ENCODE measurements at regions not wholly inside any gene's neighbourhood (a gene's known extent, or its start where the extent isn't known, plus 50 kb on each side); places are given as distances from the start of the nearest gene placed in this dataset.

DNA sequence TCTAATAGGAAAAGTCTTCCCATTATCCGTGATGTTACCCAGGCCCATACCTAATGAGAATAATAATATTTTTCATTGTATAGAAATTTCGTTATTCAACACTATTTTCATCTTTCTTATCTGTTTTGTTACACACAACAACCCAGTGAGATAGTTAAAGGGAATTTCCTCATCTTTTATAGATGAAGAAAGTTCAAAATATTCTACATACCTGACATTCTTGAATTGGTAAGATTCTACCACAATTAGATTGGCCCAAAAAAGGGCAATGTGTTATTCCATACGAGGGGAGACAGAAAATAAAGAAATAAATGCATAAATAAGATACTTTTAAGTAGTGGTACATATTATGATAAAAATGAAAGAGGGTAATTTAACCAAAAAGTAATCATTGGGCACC is 405.5 kb upstream of the ADAMTS5 start:
- Histone ChIP-seq H3K36me3 (ENCODE audit: insufficient read depth, low read length) (no peaks in the 10 kb centered on the region), H3K9me3 (replicated peaks; ENCODE audit: low read length) (no peaks in the 10 kb centered on the region), H3K27me3 (ENCODE audit: control insufficient read depth, insufficient read depth, low read length) (no peaks in the 10 kb centered on the region), H3K4me3 (ENCODE audit: low read length) (no peak overlapping the region), H3K4me2 (ENCODE audit: low read length) (no peak overlapping the region), H3K4me1 (ENCODE audit: control insufficient read depth, insufficient read depth, low read length) (peaks cover 3% of the 10 kb centered on the region), H3K9ac (ENCODE audit: low read depth, low read length) (no peak overlapping the region)

GRCh38 chr21:27371975-27372331 is 405.1 kb upstream of the ADAMTS5 start:
- no peaks in the 10 kb centered on the region for H3K36me3 ChIP-seq (ENCODE audit: insufficient read depth, low read length)
- no peak overlapping the region for H3K4me3 ChIP-seq (ENCODE audit: low read length)
- H3K9me3 ChIP-seq (replicated peaks; ENCODE audit: low read length), result no peaks in the 10 kb centered on the region
- no peak overlapping the region for H3K4me2 ChIP-seq (ENCODE audit: low read length)
- H3K9ac ChIP-seq (ENCODE audit: low read depth, low read length), result no peak overlapping the region
- H3K4me1 ChIP-seq (ENCODE audit: control insufficient read depth, insufficient read depth, low read length), result peaks cover 3% of the 10 kb centered on the region
- H3K27me3 ChIP-seq (ENCODE audit: control insufficient read depth, insufficient read depth, low read length), result no peaks in the 10 kb centered on the region

DNA sequence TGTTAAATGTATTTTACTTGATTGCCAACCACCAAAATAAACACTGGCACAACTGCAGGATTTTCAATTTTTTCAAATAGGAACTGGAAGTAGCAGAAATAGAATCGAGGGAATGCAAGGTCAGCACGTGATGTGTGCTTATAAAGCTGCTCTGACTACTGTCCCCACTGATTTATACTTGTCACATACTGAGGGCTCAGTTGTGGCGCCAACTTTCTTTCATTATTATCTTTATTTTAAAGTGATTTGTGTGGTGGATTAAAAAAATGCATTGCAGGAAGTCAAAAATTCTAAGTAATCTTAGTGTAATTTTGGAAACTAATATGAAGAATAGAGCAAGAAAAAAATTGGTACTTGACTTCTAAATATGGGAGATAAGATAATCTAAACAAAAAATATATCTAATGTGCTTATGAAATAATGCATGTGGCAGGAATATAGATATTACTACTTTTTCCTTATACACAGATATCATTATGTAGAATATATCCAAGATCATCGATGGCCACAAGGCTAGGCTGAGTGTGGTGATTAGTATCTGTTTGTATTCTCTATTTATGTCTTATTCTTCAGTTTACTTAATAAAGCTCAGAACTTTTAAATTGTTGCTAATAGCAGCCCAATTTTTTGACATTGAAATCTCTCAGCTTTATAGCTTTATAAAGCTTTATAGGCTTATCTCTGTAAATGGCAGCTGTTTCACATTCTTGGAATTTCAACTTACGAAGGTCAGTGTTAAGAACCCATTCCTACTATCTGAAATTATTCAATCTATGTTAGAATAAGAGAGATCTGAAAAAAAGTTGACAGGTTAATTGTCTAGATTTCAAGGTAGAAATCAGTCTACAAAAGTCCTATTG is 404.5 kb upstream of the ADAMTS5 start:
- H3K36me3 ChIP-seq (ENCODE audit: insufficient read depth, low read length), result no peaks in the 10 kb centered on the region
- no peak overlapping the region for H3K4me2 ChIP-seq (ENCODE audit: low read length)
- no peak overlapping the region for H3K9ac ChIP-seq (ENCODE audit: low read depth, low read length)
- H3K9me3 ChIP-seq (replicated peaks; ENCODE audit: low read length), result no peaks in the 10 kb centered on the region
- H3K4me1 ChIP-seq (ENCODE audit: control insufficient read depth, insufficient read depth, low read length), result peaks cover 3% of the 10 kb centered on the region
- H3K27me3 ChIP-seq (ENCODE audit: control insufficient read depth, insufficient read depth, low read length), result no peaks in the 10 kb centered on the region
- H3K4me3 ChIP-seq (ENCODE audit: low read length), result no peak overlapping the region

DNA sequence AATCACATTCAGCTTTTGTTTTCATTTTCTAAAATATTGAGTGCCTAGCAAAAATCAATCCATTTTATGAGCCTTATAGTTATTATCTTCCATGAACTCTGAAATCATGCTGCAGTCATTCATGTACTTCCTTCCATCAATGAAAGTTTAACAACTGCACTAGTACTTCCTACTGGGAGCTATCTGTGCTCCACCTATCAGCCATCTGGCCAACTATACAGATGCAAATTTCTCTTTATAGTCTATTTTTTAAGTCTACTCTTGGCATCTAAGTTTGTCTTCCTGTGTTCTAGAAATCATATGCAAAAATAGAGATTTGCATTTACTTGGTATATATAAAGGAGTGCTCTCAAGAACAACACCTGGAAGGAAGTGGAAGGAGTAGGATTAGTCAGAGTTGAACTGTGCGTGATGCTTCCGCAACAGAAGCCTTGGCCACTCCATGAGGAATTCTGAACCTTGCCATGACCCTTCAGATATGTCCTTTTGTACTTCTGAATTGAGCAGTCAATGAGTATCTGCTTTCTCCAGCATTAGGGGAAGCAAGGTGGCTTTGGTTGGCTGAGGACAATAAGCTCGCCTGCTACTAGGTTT is 403.2 kb upstream of the ADAMTS5 start:
- H3K27me3 ChIP-seq (ENCODE audit: control insufficient read depth, insufficient read depth, low read length), result no peaks in the 10 kb centered on the region
- H3K9ac ChIP-seq (ENCODE audit: low read depth, low read length), result no peak overlapping the region

DNA sequence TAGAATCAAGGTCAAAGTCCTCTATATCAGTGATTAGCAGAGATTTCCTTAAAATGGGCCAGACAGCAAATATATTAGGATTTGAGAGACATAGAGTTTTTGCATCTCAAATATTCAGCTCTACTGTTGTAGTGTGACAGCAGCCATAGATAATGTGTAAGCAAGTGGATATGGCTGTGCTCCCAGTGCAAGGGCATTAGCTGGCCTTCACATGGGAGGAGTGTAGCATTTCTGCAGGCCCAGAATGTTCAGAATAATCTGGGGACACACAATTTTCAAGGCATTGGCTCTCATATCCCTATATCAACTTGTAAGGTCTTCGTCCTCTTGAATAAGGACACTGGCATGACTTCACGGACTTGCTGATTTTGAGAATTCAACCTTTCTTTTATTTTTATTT is 402.3 kb upstream of the ADAMTS5 start:
- no peak overlapping the region for H3K4me2 ChIP-seq (ENCODE audit: low read length)
- no peaks in the 10 kb centered on the region for H3K9me3 ChIP-seq (replicated peaks; ENCODE audit: low read length)
- H3K4me1 ChIP-seq (ENCODE audit: control insufficient read depth, insufficient read depth, low read length), result peaks cover 9% of the 10 kb centered on the region
- H3K27me3 ChIP-seq (ENCODE audit: control insufficient read depth, insufficient read depth, low read length), result no peaks in the 10 kb centered on the region
- H3K36me3 ChIP-seq (ENCODE audit: insufficient read depth, low read length), result no peaks in the 10 kb centered on the region
- H3K4me3 ChIP-seq (ENCODE audit: low read length), result no peak overlapping the region
- H3K9ac ChIP-seq (ENCODE audit: low read depth, low read length), result no peak overlapping the region

More for the DNA sequence above, 403.2 kb upstream of the ADAMTS5 start:
- no peaks in the 10 kb centered on the region for H3K9me3 ChIP-seq (replicated peaks; ENCODE audit: low read length)
- peaks cover 9% of the 10 kb centered on the region for H3K4me1 ChIP-seq (ENCODE audit: control insufficient read depth, insufficient read depth, low read length)
- H3K36me3 ChIP-seq (ENCODE audit: insufficient read depth, low read length), result no peaks in the 10 kb centered on the region
- no peak overlapping the region for H3K4me3 ChIP-seq (ENCODE audit: low read length)
- H3K4me2 ChIP-seq (ENCODE audit: low read length), result no peak overlapping the region

DNA sequence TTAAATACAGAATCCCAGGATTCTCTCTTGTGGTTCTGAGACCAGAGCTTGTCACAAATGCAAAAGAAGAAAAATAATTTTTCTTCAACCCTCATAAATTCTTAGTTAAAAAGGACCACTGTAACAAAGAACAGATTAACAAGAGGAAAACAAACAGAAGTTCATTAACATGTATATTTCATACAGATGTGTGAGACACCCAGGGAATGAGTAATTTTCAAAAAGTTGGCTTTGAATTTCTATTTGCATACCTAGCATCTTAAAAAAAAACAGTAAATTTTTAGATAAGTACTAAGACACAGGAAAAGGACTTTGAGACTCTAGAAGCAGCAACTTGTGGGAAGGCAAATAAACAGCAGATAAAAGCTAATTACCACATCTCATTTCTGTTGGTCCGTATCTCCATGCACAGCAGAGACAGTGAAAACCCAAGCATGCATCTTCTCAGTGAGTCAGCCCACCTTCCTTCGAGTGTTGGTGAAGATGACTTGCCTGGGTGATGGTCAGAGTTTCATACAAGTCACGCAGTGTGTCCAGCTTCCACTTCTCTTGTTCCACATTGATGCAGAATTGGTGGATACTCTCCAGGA is 399.9 kb upstream of the ADAMTS5 start:
- no peaks in the 10 kb centered on the region for H3K9me3 ChIP-seq (replicated peaks; ENCODE audit: low read length)
- H3K4me3 ChIP-seq (ENCODE audit: low read length), result no peak overlapping the region
- H3K4me2 ChIP-seq (ENCODE audit: low read length), result no peak overlapping the region

DNA sequence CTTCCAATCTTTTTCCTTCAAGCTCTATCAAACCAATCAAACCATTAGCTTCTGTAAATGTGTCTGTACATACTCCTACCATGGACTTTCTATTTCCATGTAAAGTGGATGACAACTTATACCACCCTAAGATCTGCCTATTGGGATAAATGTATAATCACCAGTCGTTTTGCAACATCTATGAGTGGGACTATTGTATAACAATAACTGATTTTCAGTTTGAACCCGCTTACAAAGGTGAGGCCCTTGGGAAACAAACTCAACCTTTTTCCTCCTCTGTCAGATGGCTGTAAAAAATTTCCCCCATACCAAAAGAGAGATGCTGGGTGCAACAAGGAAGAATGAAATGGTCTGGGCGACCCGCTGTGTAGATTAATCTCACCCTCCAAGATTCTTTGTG is 399.1 kb upstream of the ADAMTS5 start:
- Histone ChIP-seq H3K27me3 (ENCODE audit: control insufficient read depth, insufficient read depth, low read length) (no peaks in the 10 kb centered on the region), H3K4me1 (ENCODE audit: control insufficient read depth, insufficient read depth, low read length) (peaks cover 6% of the 10 kb centered on the region), H3K36me3 (ENCODE audit: insufficient read depth, low read length) (no peaks in the 10 kb centered on the region), H3K4me3 (ENCODE audit: low read length) (no peak overlapping the region), H3K9ac (ENCODE audit: low read depth, low read length) (no peak overlapping the region), H3K9me3 (replicated peaks; ENCODE audit: low read length) (no peaks in the 10 kb centered on the region), H3K4me2 (ENCODE audit: low read length) (no peak overlapping the region)

More for the DNA sequence above, 399.9 kb upstream of the ADAMTS5 start:
- Histone ChIP-seq H3K27me3 (ENCODE audit: control insufficient read depth, insufficient read depth, low read length) (no peaks in the 10 kb centered on the region), H3K36me3 (ENCODE audit: insufficient read depth, low read length) (no peaks in the 10 kb centered on the region), H3K9ac (ENCODE audit: low read depth, low read length) (no peak overlapping the region), H3K4me1 (ENCODE audit: control insufficient read depth, insufficient read depth, low read length) (peaks cover 6% of the 10 kb centered on the region)

GRCh38 chr21:27365394-27365793 is 398.5 kb upstream of the ADAMTS5 start:
- Histone ChIP-seq H3K9ac (ENCODE audit: low read depth, low read length) (no peak overlapping the region), H3K27me3 (ENCODE audit: control insufficient read depth, insufficient read depth, low read length) (no peaks in the 10 kb centered on the region), H3K4me1 (ENCODE audit: control insufficient read depth, insufficient read depth, low read length) (peaks cover 6% of the 10 kb centered on the region), H3K36me3 (ENCODE audit: insufficient read depth, low read length) (no peaks in the 10 kb centered on the region), H3K4me2 (ENCODE audit: low read length) (no peak overlapping the region), H3K9me3 (replicated peaks; ENCODE audit: low read length) (no peaks in the 10 kb centered on the region), H3K4me3 (ENCODE audit: low read length) (no peak overlapping the region)

GRCh38 chr21:27363719-27364477 is 397.0 kb upstream of the ADAMTS5 start:
- H3K36me3 ChIP-seq (ENCODE audit: insufficient read depth, low read length), result no peaks in the 10 kb centered on the region
- H3K4me2 ChIP-seq (ENCODE audit: low read length), result no peak overlapping the region
- H3K9me3 ChIP-seq (replicated peaks; ENCODE audit: low read length), result no peaks in the 10 kb centered on the region
- no peak overlapping the region for H3K9ac ChIP-seq (ENCODE audit: low read depth, low read length)
- no peak overlapping the region for H3K4me3 ChIP-seq (ENCODE audit: low read length)
- peaks cover 6% of the 10 kb centered on the region for H3K4me1 ChIP-seq (ENCODE audit: control insufficient read depth, insufficient read depth, low read length)
- H3K27me3 ChIP-seq (ENCODE audit: control insufficient read depth, insufficient read depth, low read length), result no peaks in the 10 kb centered on the region

DNA sequence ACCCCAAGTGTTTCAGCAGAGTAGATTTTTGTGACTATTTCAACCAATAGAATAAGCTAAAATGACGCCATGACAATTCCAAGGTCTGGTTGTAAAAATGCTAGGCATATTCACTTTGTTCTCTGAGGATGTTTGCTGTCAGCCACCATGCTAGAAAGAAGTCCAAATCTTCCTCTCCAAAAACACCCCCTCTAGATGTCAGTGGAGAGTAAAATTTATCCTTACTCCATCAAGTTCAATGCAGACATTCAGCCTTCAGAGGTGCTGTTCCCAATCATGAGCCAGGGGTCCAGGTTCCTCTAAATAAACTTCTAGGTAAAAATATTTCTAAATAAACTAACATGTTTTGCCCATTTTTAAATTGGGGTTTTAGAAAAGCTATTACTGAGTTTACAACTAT is 395.4 kb upstream of the ADAMTS5 start:
- H3K36me3 ChIP-seq (ENCODE audit: insufficient read depth, low read length), result no peaks in the 10 kb centered on the region
- no peak overlapping the region for H3K4me2 ChIP-seq (ENCODE audit: low read length)
- no peaks in the 10 kb centered on the region for H3K9me3 ChIP-seq (replicated peaks; ENCODE audit: low read length)
- H3K9ac ChIP-seq (ENCODE audit: low read depth, low read length), result no peak overlapping the region
- H3K4me1 ChIP-seq (ENCODE audit: control insufficient read depth, insufficient read depth, low read length), result peaks cover 6% of the 10 kb centered on the region
- H3K4me3 ChIP-seq (ENCODE audit: low read length), result no peak overlapping the region
- H3K27me3 ChIP-seq (ENCODE audit: control insufficient read depth, insufficient read depth, low read length), result no peaks in the 10 kb centered on the region

DNA sequence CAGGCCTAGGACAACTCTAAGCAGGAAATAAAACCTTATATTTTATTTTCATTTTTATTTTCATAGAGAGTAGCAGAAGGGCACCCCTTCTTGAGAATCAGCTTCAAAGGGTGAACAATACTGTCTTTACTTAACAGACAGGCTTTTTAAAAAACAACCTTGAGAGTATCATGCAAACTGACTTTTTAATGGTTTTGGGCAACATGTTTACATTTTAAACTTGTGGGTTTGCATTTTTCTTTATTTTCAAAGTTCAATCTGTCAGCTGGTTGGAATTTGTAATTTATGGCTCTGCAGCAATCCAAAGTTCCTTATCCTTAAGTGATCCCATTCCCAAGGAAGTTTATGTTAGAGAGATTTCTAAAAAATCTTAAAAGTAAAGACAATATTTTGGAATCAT is 392.3 kb upstream of the ADAMTS5 start:
- Histone ChIP-seq H3K4me2 (ENCODE audit: low read length) (no peak overlapping the region), H3K27me3 (ENCODE audit: control insufficient read depth, insufficient read depth, low read length) (no peaks in the 10 kb centered on the region)

More for the DNA sequence above, 392.3 kb upstream of the ADAMTS5 start:
- Histone ChIP-seq H3K9me3 (replicated peaks; ENCODE audit: low read length) (no peaks in the 10 kb centered on the region), H3K9ac (ENCODE audit: low read depth, low read length) (no peak overlapping the region), H3K4me3 (ENCODE audit: low read length) (no peak overlapping the region), H3K4me1 (ENCODE audit: control insufficient read depth, insufficient read depth, low read length) (no peaks in the 10 kb centered on the region), H3K36me3 (ENCODE audit: insufficient read depth, low read length) (no peaks in the 10 kb centered on the region)

Measured in skeletal muscle satellite cell (primary cell).